ENCODE measurements at regions not wholly inside any gene's neighbourhood (a gene's known extent, or its start where the extent isn't known, plus 50 kb on each side); places are given as distances from the start of the nearest gene placed in this dataset.
"Not testable (repeated sequence)": the region's sequence is repeated elsewhere in the genome, so short reads cannot be mapped to it uniquely, and the experiment has no call there.

GRCh38 chr5:98500811-98501210, 272.7 kb upstream of the RGMB start:
- DNase-seq (ENCODE audit: low read depth), result no peak

- DNase-seq (ENCODE audit: low read depth), result no peak
Measured at GRCh38 chr5:98503616-98504015, 269.8 kb upstream of the RGMB start.

GRCh38 chr5:98504505-98504904, 269.0 kb upstream of the RGMB start:
- DNase-seq (ENCODE audit: low read depth), result no peak

GRCh38 chr5:98510143-98510985, 263.1 kb upstream of the RGMB start:
- peak; percentile 51 for DNase-seq (ENCODE audit: low read depth)

- no peak for DNase-seq (ENCODE audit: low read depth)
Measured at GRCh38 chr5:98513380-98513779, 260.1 kb upstream of the RGMB start.

DNA sequence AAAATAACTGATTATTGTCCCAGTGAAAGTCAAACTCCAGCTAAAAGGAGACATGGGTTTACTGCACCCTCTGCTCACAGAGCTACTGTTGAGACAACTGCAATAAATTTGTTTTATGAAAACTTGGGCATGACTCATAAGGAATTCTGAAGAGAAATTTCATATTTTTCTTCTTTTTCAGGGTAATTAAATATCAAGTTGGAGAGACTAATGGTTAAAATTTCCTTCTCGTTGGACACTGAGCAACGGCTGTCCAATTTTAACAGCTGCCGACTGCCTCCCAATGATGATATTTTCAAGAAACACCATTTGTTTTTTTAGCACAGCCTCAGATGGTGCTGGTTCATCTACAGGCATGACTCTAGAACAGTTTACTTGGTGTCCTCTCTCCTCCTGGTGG, 259.2 kb upstream of the RGMB start:
- DNase-seq (ENCODE audit: low read depth), result no peak

- DNase-seq (ENCODE audit: low read depth), result no peak
Measured at GRCh38 chr5:98516701-98517100, 256.8 kb upstream of the RGMB start.

DNA sequence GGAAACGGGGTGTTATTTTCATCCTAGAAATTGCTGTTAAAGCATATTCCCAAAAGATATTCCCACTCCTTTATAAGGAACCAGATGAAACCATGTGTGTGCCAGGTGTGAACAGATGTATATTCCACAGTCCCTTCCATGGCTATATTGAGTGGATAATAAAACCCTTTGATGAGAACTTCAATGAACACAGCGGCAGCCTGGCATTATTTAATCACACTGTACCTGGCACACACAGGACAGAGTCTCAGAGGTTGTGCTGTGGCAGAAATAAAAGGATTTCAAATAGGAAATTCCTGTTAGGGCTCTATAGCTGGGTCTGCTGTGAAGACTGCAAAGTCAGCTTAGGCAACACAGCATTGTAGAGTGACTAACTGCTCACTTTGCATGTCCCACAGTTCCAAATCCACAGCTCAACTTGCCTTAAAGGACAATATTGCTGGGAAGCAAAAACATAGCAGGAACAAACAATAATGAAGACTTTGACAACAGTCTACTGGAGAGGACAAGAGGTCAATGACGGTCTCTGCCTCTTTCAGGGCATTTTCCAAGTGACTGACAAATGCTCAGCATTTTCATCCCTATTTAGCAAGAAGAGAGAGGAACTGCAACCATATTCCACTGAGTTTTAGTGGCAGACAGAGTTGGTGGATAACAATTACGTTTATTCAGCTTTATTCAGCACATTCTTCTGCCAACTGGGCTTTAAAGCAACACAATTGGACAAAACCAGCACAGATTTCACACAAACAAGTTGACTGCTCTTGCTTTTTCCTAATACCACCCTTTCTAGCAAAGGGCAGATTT, 255.7 kb upstream of the RGMB start:
- no peak for DNase-seq (ENCODE audit: low read depth)

DNA sequence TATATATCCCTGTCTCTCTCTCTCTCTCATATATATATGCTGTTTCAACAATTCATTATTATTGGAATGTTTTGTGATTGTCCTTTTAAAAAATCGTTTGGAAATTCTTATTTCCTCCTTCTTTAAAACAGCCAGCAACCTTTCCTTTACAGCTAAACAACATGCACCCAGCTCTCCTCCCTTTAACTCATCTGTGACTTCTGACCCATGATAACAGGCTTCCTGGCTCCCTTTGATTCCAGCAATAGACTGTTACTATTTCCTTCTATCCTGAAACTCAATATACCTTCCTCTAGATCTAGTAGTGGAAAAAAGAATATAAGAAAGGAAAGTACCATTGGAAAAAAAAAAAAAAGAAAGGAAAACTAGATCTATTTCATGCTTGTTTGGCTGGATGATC, 254.7 kb upstream of the RGMB start:
- no peak for DNase-seq (ENCODE audit: low read depth)

DNA sequence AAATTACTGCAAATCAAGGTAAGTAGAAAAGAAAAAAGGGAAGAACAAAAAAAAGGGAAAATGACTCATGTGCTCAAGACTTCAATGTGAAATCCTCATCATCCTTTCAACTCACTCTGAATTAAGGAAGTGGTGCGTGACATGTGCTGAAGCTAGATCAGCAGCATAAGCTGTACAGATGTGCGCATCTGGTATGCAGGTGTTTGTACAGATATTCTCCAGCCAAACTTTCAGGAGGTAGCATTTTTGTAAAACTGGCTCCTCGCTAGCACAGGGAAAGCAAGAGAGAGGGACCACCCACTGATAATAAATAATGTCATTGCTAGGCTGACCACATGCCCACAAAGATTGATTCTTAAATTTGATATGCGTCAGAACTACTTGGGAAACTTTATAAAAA, 253.9 kb upstream of the RGMB start:
- peak; percentile 8 for DNase-seq (ENCODE audit: low read depth)

DNA sequence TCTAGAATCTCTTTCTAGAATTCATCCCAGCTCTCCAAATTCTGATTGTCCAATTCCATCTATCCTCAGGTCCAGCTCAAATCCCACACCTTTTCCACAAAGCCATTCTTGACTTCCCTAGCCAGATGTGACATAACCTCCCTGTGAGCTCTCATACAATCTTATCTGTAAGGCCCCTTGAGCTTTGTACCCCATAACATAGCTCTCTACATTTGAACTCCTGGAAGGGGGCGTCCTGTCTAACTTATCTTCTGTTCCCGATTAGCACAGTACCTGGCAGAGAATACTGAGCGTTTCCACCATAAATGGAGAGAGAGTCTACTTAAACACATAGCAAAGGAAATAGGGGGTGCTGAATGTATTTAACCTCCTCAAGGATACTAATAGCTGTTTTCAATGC, 251.6 kb upstream of the RGMB start:
- DNase-seq (ENCODE audit: low read depth), result no peak

GRCh38 chr5:98524773-98525172, 248.7 kb upstream of the RGMB start:
- no peak for DNase-seq (ENCODE audit: low read depth)

DNA sequence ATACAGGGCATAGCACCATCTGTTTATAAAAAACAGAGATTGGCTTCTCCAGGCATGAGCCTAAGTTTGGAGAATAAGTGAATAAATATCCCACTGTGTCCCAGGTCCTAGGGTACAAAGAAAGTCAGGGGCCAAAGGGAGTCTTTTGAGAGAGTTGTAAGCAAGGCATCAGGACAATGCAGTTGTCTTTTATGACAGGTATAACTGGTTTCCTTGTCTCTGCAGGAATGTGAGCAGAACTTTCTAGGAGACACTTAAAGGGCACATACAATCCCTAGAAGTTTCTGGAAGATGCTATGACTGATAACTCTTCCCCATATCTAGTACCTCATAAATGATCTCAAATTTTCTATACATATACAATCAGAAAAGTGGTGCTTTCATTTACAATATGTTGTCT, 245.6 kb upstream of the RGMB start:
- no peak for DNase-seq (ENCODE audit: low read depth)

DNA sequence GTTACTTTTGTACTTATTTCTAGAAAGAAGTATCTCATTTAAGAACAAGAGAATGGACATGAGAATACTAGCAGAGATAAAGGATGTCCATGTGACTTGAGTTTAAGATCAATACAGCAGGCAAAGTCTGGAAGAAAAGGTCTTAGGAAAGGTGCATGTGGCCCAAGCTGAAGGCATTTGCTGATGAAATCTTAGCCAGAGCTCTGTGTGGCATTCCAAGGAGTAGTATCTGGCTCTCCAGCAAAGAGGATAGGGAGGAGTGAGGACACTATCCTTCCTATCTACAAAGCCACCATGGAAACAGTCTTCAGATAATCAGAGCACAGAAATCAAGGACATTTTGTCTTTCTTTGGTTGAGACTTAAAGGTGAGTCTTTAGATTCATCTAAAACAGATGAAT, 244.1 kb upstream of the RGMB start:
- DNase-seq (ENCODE audit: low read depth), result no peak

- no peak for DNase-seq (ENCODE audit: low read depth)
Measured at GRCh38 chr5:98530224-98530623, 243.2 kb upstream of the RGMB start.

GRCh38 chr5:98535901-98536300, 237.6 kb upstream of the RGMB start:
- DNase-seq (ENCODE audit: low read depth), result no peak

DNA sequence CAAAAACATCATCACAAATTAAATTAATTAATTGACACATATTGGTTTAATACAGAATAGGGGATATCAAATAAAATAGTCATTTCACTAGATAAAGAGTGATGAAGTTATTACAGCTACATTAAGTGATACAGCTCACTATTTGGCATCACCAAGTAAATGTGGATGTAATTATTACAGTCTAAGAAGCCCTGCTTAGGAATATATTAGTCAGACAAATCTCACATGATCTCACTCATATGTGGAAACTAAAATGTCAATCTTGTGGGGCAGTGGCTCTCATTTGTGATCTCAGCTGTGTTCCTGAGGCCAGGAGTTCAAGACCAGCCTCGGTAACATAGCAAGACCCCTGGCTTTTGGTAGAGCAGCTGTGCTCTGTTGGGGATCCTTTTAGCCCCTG, 233.4 kb upstream of the RGMB start:
- no peak for DNase-seq (ENCODE audit: low read depth)

- no peak for DNase-seq (ENCODE audit: low read depth)
Measured at GRCh38 chr5:98541641-98542040, 231.8 kb upstream of the RGMB start.

GRCh38 chr5:98543490-98543889, 230.0 kb upstream of the RGMB start:
- no peak for DNase-seq (ENCODE audit: low read depth)

- not testable (repeated sequence) for DNase-seq (ENCODE audit: low read depth)
Measured at GRCh38 chr5:98546924-98547323, 226.5 kb upstream of the RGMB start.

DNA sequence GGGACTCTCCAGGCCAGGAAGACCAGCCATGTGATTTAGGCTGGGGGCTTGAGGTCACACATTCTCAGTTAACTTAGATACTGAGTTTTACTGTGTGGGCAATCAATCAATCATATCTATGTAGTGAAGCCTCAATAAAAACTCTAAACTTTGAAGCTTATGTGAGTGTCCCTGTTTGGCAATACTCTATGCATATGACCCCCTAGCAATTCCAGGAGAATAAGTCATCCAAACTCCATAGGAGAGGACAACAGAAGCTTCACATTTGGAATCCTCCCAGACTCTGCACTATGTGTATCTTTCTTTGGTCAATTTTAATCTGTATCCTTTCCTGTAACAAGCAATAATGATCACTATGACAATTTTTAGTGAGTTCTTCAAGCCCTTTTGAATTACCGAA, 216.8 kb upstream of the RGMB start:
- peak; percentile 33 for DNase-seq (ENCODE audit: low read depth)

DNA sequence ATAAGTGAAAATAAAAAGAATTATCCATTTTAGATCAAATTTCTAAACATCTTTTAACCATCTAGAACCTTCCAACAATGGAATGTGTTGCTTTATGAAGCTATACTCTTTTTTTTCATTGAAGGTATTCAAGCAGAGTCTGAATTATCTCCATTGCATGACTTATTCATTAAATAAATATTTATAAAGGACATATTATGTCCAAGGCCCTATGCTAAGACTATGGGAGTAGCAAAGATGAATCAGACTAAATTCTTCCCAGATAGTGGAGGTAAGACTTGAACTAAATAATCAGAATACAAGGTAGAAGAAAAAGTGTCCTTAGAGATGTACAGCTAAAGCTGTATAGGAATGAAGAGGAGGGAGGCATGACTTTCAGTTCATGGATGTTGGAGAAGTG, 215.5 kb upstream of the RGMB start:
- DNase-seq (ENCODE audit: low read depth), result peak; percentile 23

DNA sequence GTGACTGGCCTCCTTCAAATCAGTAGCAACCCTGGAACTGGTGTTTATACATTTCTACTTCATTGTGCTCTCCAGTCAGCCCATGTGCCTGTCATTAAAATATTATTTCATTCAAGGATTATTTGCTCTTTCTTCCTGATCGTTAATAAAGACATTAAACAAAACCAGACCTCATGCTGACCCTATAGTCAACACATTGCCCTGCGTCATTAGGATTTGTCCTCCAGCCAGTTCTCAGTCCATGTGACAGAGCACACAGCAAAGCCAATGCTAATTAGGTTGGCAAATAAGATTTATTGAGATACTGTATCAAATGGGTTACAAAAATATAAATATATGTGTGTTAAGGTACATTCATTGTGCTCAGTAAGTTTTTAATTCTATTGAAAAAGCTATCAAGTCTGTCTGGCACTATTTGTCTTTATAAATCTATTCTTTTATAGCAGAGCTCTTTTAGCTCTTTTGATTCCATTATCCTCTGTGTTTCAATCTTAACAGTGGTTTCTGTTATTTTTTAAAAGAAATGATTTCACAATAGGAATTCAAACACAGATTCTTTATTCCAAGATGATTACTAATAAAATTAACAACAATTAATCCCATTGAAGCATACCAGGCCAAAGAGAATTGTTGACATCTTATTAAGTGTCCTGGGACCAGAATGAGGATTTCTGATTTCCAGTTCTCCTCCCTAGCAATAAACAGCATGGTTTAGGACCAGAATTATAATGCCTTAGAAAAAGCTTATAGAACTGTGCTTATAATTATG, 209.4 kb upstream of the RGMB start:
- no peak for DNase-seq (ENCODE audit: low read depth)
